GM23338 (cell line): ENCODE measurements at regions not wholly inside any gene's neighbourhood (a gene's known extent, or its start where the extent isn't known, plus 50 kb on each side); places are given as distances from the start of the nearest gene placed in this dataset. TPM values are rescaled to one million over a fixed set of nuclear protein-coding genes. Genes with fewer than 3 reads are reported as not detected.

Experiments
- microRNA counts: library from miRNA; unstranded; fragments of <30 nt; microRNA quantifications from one replicate; lab custom pipeline; 2017
- microRNA-seq: library from miRNA; unstranded; fragments of <30 nt; microRNA quantifications from one replicate; pipeline ENCODE4, GENCODE V29; 2017
- small RNA-seq: library from RNA; depleted of rRNA; stranded (forward); fragments of <200 nt; gene quantifications from one replicate; pipeline ENCODE3, GENCODE V24; 2014; ENCODE audit warnings: low replicate concordance

MicroRNAs in the stretch of these regions (microRNA counts, 767-probe panel; counts per million panel counts)
- microRNA hsa-miR-378g (lab: Ali Mortazavi, UCI) = not detected

Small RNA genes lying in the stretch of these regions (microRNA-seq; reads per million reads assigned to microRNA genes)
- gene MIR378G = not detected

Small RNA genes lying in the stretch of these regions (small RNA-seq; reads per million reads assigned to genes)
- not detected for gene MIR378G
